Trophoblast cell (in vitro differentiated cells and primary cell): ENCODE measurements at regions not wholly inside any gene's neighbourhood (a gene's known extent, or its start where the extent isn't known, plus 50 kb on each side); places are given as distances from the start of the nearest gene placed in this dataset.

ENCODE experiments used
- DNase-seq, 2 donors: peaks; one replicate each; pipeline ENCODE4 v3.0.0-alpha.2; 2016
- H2AFZ ChIP-seq: 2 replicates; pipeline ENCODE4 v1.6.1; 2013; ENCODE audit warnings: low read length, moderate library complexity, mild to moderate bottlenecking; ENCODE audit not compliant: insufficient read depth, poor library complexity
- H2AK5ac ChIP-seq: 2 replicates; pipeline ENCODE4 v1.6.1; 2013; ENCODE audit warnings: mild to moderate bottlenecking, low read length
- H2BK120ac ChIP-seq: 2 replicates; pipeline ENCODE4 v1.6.1; 2013; ENCODE audit warnings: low read length, mild to moderate bottlenecking, moderate library complexity; ENCODE audit not compliant: insufficient read depth, poor library complexity
- H2BK12ac ChIP-seq: 2 replicates; pipeline ENCODE4 v1.6.1; 2013; ENCODE audit warnings: mild to moderate bottlenecking, low read length, moderate library complexity
- H2BK5ac ChIP-seq: 2 replicates; pipeline ENCODE4 v1.6.1; 2013; ENCODE audit warnings: low read length, low read depth, moderate library complexity, mild to moderate bottlenecking; ENCODE audit not compliant: poor library complexity
- H3K14ac ChIP-seq: 2 replicates; pipeline ENCODE4 v1.6.1; 2013; ENCODE audit warnings: mild to moderate bottlenecking, low read length
- H3K18ac ChIP-seq: 2 replicates; pipeline ENCODE4 v1.6.1; 2013; ENCODE audit warnings: mild to moderate bottlenecking, low read length
- H3K23ac ChIP-seq: 2 replicates; pipeline ENCODE4 v1.6.1; 2013; ENCODE audit warnings: low read length
- H3K27ac ChIP-seq: 2 replicates; pipeline ENCODE4 v1.5.1; 2013; ENCODE audit warnings: low read depth, mild to moderate bottlenecking, inconsistent platforms, low read length, moderate library complexity
- H3K27me3 ChIP-seq: 2 replicates; pipeline ENCODE4 v1.6.1; 2013; ENCODE audit warnings: inconsistent platforms, mild to moderate bottlenecking, low read length, moderate library complexity; ENCODE audit not compliant: insufficient read depth
- H3K36me3 ChIP-seq, 2 experiments: 1 replicate in 1 of 2; 2 replicates in 1 of 2; pipeline ENCODE4 v1.6.1; 2013; ENCODE audit warnings: low read length in 2 of 2, mild to moderate bottlenecking in 2 of 2, moderate library complexity in 1 of 2; ENCODE audit not compliant: insufficient read depth in 2 of 2, control insufficient read depth in 1 of 2
- H3K4ac ChIP-seq: 2 replicates; pipeline ENCODE4 v1.6.1; 2013; ENCODE audit warnings: low read depth, mild to moderate bottlenecking, low read length, moderate library complexity
- H3K4me1 ChIP-seq, 2 experiments: 1 replicate in 1 of 2; 2 replicates in 1 of 2; pipeline ENCODE4 v1.6.1; 2013; ENCODE audit warnings: low read length in 2 of 2, mild to moderate bottlenecking in 2 of 2, moderate library complexity in 1 of 2; ENCODE audit not compliant: insufficient read depth in 2 of 2, control insufficient read depth in 1 of 2
- H3K4me2 ChIP-seq: 2 replicates; pipeline ENCODE4 v1.6.1; 2013; ENCODE audit warnings: inconsistent platforms, mild to moderate bottlenecking, low read length, moderate library complexity
- H3K4me3 ChIP-seq: 2 replicates; pipeline ENCODE4 v1.5.1; 2013; ENCODE audit warnings: mild to moderate bottlenecking, low read depth, low read length, inconsistent platforms
- H3K79me1 ChIP-seq: one replicate; pipeline ENCODE4 v1.6.1; 2013; ENCODE audit warnings: low read length
- H3K79me2 ChIP-seq: 2 replicates; pipeline ENCODE4 v1.6.1; 2013; ENCODE audit warnings: low read length, mild to moderate bottlenecking; ENCODE audit not compliant: control insufficient read depth, insufficient read depth, poor library complexity
- H3K9ac ChIP-seq: 2 replicates; pipeline ENCODE4 v1.6.1; 2013; ENCODE audit warnings: mild to moderate bottlenecking, low read length
- H3K9me3 ChIP-seq: 2 replicates; pipeline ENCODE4 v1.6.1; 2013; ENCODE audit warnings: low read depth, mild to moderate bottlenecking, control low read depth, inconsistent platforms, low read length; ENCODE audit not compliant: insufficient read depth
- H4K12ac ChIP-seq: 2 replicates; pipeline ENCODE4 v1.6.1; 2013; ENCODE audit warnings: low read depth, mild to moderate bottlenecking, low read length, moderate library complexity
- H4K8ac ChIP-seq: 2 replicates; pipeline ENCODE4 v1.6.1; 2013; ENCODE audit warnings: low read depth, mild to moderate bottlenecking, low read length, moderate library complexity
- H4K91ac ChIP-seq: one replicate; pipeline ENCODE4 v1.6.1; 2013; ENCODE audit warnings: low read depth, mild to moderate bottlenecking, low read length, moderate library complexity
- WGBS: extraction: QIAGEN DNeasy Blood & Tissue Kit; methylation state at CpG from one replicate; pipeline ENCODE4 v1.1.7; 2013; ENCODE audit warnings: missing lambda C conversion rate; ENCODE audit not compliant: insufficient read length, insufficient coverage; ENCODE audit errors: extremely low coverage; 5-methylcytosine and 5-hydroxymethylcytosine counted together

- H3K4me2 ChIP-seq = peak overlapping the region; percentile 26
- H4K8ac ChIP-seq = peak overlapping the region; percentile 51
- no peaks in the 10 kb centered on the region for H3K79me2 ChIP-seq
- H3K14ac ChIP-seq = peak overlapping the region; percentile 48
- peaks cover 0 to 1% of the 10 kb centered on the region in 2 experiments for H3K36me3 ChIP-seq
- H2AFZ ChIP-seq = no peak overlapping the region
- H2BK5ac ChIP-seq = peak overlapping the region; percentile 70
- H2BK12ac ChIP-seq = peak overlapping the region; percentile 55
- H4K91ac ChIP-seq = peak overlapping the region; percentile 22
- H3K4me1 ChIP-seq = peaks cover 62 to 74% of the 10 kb centered on the region in 2 experiments
- H2BK120ac ChIP-seq = peak overlapping the region; percentile 67
- H3K79me1 ChIP-seq = peaks cover 22% of the 10 kb centered on the region
- H3K23ac ChIP-seq = no peak overlapping the region
- WGBS = no CpG with 5 or more reads among the region's 9 CpGs
- H4K12ac ChIP-seq = no peak overlapping the region
- peak overlapping the region; percentile 68 for H3K18ac ChIP-seq
- H3K4ac ChIP-seq = peak overlapping the region; percentile 9
- H3K27me3 ChIP-seq = no peaks in the 10 kb centered on the region
- no peak for DNase-seq
- peak overlapping the region; percentile 65 for H2AK5ac ChIP-seq
- no peak overlapping the region for H3K9ac ChIP-seq
- no peaks in the 10 kb centered on the region for H3K9me3 ChIP-seq
- no peak overlapping the region for H3K4me3 ChIP-seq
- H3K27ac ChIP-seq = peak overlapping the region; percentile 77
Measured at GRCh38 chr17:77425348-77425747, 284.6 kb downstream of the SEC14L1 start.

GRCh38 chr17:77425791-77426641 lies 285.2 kb downstream of the SEC14L1 start:
- Histone ChIP-seq H3K4me1 (peaks cover 60 to 71% of the 10 kb centered on the region in 2 experiments), H3K4me2 (peak overlapping the region; percentile 26), H3K18ac (peak overlapping the region; percentile 31), H4K8ac (peak overlapping the region; percentile 23), H2BK12ac (peak overlapping the region; percentile 7), H3K9me3 (no peaks in the 10 kb centered on the region), H2BK5ac (peak overlapping the region; percentile 70), H3K36me3 (peaks cover 0 to 1% of the 10 kb centered on the region in 2 experiments), H2AK5ac (peak overlapping the region; percentile 1), H3K14ac (peak overlapping the region; percentile 8), H3K23ac (no peak overlapping the region), H3K27me3 (no peaks in the 10 kb centered on the region), H3K4me3 (no peak overlapping the region), H3K4ac (peak overlapping the region; percentile 9), H3K9ac (no peak overlapping the region), H2AFZ (no peak overlapping the region), H4K91ac (peak overlapping the region; percentile 22), H3K27ac (peak overlapping the region; percentile 77), H3K79me2 (no peaks in the 10 kb centered on the region), H3K79me1 (peaks cover 19% of the 10 kb centered on the region), H2BK120ac (peak overlapping the region; percentile 67), H4K12ac (no peak overlapping the region)
- no CpG with 5 or more reads among the region's 23 CpGs for WGBS
- DNase-seq = peak in 1 of 2 donors; percentile 59

DNA sequence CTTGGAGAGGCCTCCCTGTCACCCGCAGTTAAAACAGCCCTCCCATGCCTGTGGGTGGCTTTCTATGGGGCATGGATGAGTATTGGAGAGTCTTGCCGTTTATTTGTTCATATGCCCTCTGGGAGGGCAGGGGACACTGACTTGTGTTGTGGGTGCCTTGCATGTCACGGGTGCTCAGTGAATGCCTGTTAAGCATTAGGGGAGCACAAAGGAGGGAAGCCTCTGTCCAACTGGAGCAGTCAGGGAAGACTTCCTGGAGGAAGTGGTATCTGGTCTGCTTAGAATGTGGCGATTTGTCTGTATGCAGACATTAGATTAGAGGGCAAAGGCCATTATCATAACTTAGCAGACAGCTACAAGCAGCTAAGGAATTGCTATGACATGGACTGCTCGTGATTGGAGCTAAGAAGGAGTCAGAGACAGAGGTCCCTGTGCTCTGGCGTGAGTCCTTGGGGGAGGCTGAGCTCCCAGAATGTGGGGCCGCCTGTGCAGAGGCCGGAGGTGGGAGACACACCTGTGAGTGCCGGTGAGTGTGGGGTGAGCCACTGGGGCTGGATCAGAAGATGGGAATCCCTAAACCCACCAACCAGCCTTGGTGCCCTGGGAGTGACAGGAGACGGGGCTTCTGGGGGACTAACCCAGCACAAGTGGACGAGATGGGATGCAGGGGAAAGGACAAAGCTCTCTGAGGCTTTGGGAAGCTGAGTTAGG lies 286.1 kb downstream of the SEC14L1 start:
- DNase-seq = no peak
- Histone ChIP-seq H3K4me2 (no peak overlapping the region), H3K4ac (no peak overlapping the region), H3K36me3 (peaks cover 0 to 1% of the 10 kb centered on the region in 2 experiments), H2BK120ac (no peak overlapping the region), H3K23ac (no peak overlapping the region), H3K4me1 (peaks cover 53 to 63% of the 10 kb centered on the region in 2 experiments), H3K79me1 (peaks cover 14% of the 10 kb centered on the region), H3K9me3 (no peaks in the 10 kb centered on the region), H3K9ac (no peak overlapping the region), H3K27ac (peak overlapping the region; percentile 6), H4K91ac (no peak overlapping the region), H4K12ac (no peak overlapping the region), H2AFZ (no peak overlapping the region), H3K4me3 (no peak overlapping the region), H4K8ac (peak overlapping the region; percentile 2), H3K18ac (peak overlapping the region; percentile 16), H3K14ac (peak overlapping the region; percentile 6), H2BK12ac (peak overlapping the region; percentile 5), H2BK5ac (no peak overlapping the region), H3K27me3 (no peaks in the 10 kb centered on the region), H3K79me2 (no peaks in the 10 kb centered on the region), H2AK5ac (no peak overlapping the region)
- no CpG with 5 or more reads among the region's 11 CpGs for WGBS

- H3K14ac ChIP-seq = no peak overlapping the region
- H3K27me3 ChIP-seq = no peaks in the 10 kb centered on the region
- H3K9me3 ChIP-seq = no peaks in the 10 kb centered on the region
- no peak overlapping the region for H3K4ac ChIP-seq
- H3K18ac ChIP-seq = no peak overlapping the region
- H2AFZ ChIP-seq = no peak overlapping the region
- H4K91ac ChIP-seq = no peak overlapping the region
- no peak overlapping the region for H3K27ac ChIP-seq
- H3K23ac ChIP-seq = no peak overlapping the region
- H2AK5ac ChIP-seq = no peak overlapping the region
- H2BK5ac ChIP-seq = no peak overlapping the region
- no peaks in the 10 kb centered on the region for H3K79me2 ChIP-seq
- DNase-seq = no peak
- H3K4me2 ChIP-seq = no peak overlapping the region
- H4K12ac ChIP-seq = no peak overlapping the region
- no peak overlapping the region for H2BK120ac ChIP-seq
- WGBS = no CpG with 5 or more reads among the region's 14 CpGs
- peaks cover 48 to 62% of the 10 kb centered on the region in 2 experiments for H3K4me1 ChIP-seq
- H3K4me3 ChIP-seq = no peak overlapping the region
- H4K8ac ChIP-seq = no peak overlapping the region
- no peak overlapping the region for H3K9ac ChIP-seq
- peak overlapping the region; percentile 5 for H2BK12ac ChIP-seq
- H3K36me3 ChIP-seq = peaks cover 0 to 1% of the 10 kb centered on the region in 2 experiments
- H3K79me1 ChIP-seq = peaks cover 14% of the 10 kb centered on the region
Measured at GRCh38 chr17:77427391-77427991, 286.7 kb downstream of the SEC14L1 start.
